ENCODE measurements at regions not wholly inside any gene's neighbourhood (a gene's known extent, or its start where the extent isn't known, plus 50 kb on each side); places are given as distances from the start of the nearest gene placed in this dataset.

- DNase-seq: no peak
These were observed 281.8 kb upstream of the CXCR4 start for GRCh38 chr2:136399667-136400289.

GRCh38 chr2:136395582-136395981 is 277.6 kb upstream of the CXCR4 start:
- no peak for DNase-seq

DNA sequence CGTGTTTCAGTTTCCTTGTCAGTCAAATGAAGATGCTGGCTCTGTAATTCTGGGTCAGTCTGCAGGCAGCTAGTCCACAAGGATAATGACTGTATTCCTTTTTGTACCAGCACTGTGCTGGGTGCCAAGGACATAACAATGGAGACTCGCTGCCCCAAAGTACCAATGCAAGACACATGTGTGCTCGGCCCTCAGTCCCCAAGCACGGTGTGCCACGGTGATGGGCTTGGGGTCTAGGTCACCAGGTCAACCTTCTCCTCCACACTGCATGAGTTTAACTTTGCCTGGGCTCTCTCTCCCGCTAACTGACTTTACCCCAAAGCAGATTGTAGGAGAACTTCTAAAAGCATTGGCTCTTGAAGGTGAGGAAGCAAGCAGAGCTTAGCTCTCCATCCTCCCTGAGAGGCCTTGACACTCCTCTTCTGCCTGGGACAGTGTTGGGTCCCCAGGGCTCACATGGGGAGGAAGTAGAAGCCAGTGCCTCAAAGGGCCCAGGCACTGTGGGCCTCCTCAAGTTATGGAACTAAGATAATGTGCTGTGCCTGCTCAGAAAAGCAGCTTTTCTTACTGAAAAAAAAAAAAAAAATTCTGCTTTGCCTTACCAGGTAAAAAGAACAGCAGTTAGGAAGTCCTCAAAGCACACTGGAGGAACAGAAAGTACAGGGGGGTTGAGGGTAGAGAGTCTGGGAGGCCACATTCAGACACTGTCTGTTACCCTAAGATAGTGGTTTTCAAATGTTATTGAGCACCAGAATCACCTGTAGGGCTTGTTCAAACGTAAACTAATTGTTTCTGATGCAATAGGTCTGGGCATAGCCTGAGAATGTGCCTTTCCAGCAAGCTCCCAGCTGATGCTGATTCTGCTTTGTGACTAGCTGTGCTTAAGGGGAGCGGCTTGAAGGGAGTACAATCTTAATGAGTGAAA is 276.4 kb upstream of the CXCR4 start:
- DNase-seq: no peak

DNA sequence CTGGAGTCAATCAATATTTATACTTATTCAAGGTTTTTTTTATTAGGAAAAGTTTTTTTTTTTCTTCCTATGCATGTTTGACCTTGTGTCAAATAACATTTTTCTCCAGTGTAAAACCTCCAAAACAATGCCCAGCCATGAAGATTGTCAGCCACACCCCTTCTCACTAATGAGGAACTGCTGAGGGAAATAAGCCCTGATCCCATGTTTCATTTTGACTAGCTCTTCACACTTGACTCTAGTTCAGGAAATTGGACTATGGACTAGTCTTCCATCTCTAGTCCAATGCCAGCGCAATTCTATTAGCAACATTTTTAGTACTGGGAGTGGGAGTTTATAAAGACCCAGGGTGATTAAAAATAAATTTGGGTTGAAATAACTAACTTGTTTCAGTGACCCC is 275.6 kb upstream of the CXCR4 start:
- DNase-seq: no peak

GRCh38 chr2:136392897-136393505 is 275.1 kb upstream of the CXCR4 start:
- DNase-seq: no peak

DNA sequence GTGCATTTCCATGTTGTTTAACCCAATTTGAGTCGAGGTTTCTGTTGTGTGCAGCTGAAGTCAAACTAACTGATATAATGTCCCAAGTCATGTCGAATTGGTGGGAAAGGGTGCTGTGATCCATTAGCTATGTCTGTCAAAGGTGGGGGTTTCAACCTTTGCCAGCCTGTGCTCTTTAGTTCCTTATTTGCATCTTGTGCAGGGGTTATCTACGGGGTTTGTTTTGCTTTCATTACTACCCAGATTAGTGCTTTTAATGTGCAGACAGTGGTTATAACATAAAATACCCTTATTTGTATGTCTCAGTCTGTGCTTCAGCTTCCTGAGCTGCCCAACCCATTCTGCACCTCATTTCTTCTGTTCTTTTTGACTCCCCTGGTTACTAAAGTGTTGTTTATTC is 271.9 kb upstream of the CXCR4 start:
- no peak for DNase-seq

GRCh38 chr2:136386046-136386445 is 268.1 kb upstream of the CXCR4 start:
- DNase-seq: no peak

- peak; percentile 24 for DNase-seq
These were observed 266.8 kb upstream of the CXCR4 start for GRCh38 chr2:136384531-136385303.

- DNase-seq: no peak
These were observed 265.2 kb upstream of the CXCR4 start for GRCh38 chr2:136383167-136383566.

DNA sequence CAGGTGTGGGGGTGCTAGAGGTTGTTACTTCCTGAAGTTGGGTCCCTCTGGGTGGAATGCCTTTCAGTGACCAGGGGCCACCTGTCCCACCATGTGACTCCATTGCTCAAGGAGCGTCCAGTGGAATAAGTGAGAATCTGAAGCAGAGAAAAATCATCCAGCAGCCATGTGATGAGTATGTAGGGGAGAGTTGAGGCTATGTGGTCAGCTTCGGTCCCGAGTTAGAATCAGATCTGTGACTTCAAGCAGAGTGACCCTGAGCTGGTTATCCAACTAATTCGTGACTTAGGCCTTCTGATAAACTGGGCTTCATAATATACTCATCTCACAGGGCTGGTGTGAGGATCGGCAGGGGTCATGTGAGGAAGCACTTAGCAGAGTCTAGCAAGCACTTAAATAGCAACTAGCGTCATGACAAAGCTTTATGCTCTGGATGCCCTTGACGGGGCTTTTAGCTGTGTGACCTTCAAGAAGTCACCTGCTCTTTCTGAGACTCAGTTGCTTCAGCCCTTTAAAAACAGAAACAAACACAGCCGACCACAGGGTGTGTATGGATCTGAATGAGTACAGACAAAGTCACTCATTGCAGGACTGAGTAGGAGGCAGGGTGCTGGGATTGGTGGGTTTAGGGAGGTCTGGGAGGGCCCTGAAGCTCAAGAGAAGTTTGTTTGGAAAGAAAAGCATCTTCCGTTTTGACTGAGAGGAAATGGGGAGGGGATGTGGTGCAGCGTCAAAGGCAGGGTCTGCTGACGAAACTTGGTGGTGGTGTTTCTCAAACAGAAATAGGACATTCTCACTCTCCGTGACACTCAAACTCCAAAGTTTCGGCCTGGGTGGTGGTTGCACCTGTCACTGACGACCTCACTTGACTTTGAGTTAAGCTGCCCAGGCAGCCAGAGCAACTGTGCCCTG is 264.0 kb upstream of the CXCR4 start:
- DNase-seq: peak; percentile 47

GRCh38 chr2:136381245-136381644 is 263.3 kb upstream of the CXCR4 start:
- no peak for DNase-seq

- DNase-seq: peak; percentile 67
These were observed 261.0 kb upstream of the CXCR4 start for GRCh38 chr2:136378712-136379595.

- DNase-seq: no peak
These were observed 259.8 kb upstream of the CXCR4 start for GRCh38 chr2:136377423-136378382.

GRCh38 chr2:136376798-136377211 is 258.9 kb upstream of the CXCR4 start:
- no peak for DNase-seq

- no peak for DNase-seq
These were observed 258.3 kb upstream of the CXCR4 start for GRCh38 chr2:136376211-136376610.

DNA sequence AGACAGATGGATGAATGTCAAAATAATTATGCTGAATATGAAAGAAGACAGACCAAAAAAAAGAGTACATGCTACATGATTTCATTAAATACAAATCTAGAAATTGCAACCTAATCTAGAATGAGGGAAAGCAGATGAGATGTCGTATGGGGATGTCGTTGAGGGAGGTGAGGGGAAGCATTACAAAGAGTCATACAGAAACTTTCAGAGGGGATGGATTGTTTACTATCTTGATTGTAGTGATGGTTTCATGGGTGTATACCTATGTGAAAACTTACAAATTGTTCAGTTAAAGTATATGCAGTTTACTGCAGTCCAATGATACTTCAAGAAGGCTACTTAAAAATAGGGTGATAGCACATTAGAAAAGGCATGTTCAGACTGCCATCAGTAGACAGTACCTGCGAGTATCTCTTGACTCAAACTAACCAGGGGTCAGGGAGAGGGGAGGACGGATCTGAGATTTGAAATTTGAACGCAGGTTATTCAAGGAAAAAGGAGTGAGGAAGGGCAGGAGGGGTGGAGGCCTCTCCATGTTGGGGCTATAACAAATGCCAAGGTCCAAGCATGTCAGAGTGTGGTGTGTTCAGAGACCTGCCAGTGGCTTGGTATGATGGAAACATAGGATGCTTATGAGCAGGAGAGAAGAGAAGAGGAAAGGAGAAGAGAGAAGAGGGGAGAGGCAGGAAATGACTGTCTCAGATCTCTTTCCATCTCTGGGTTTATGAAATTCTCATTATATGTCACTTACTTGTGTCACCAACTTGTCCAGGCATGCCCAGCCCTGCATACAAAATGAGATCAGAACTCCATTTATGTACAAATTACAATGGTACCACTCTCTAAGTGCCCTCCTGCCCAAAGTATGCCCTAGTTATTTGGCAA is 257.3 kb upstream of the CXCR4 start:
- no peak for DNase-seq

GRCh38 chr2:136373841-136374240 is 255.9 kb upstream of the CXCR4 start:
- no peak for DNase-seq

DNA sequence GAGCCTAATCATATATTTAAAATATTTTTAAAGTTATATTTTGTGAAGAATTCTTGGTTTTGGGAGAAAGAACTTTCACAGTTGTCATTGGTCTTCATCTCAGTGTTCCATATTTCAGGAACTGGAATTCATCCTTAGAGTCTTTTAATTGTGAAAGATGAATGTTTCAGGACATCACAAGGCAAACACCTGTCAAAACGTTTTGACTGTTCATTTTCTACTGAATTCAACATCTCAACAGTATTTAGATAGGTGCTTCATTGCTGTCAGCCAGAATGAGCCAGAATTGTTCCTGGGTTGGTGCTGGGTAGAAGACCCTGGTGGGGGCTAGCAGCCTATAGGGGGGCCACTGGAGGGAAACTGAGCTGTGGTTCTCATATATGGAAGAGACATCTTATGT is 255.1 kb upstream of the CXCR4 start:
- no peak for DNase-seq

GRCh38 chr2:136363900-136364299 is 246.0 kb upstream of the CXCR4 start:
- DNase-seq: no peak
